ENCODE measurements at regions not wholly inside any gene's neighbourhood (a gene's known extent, or its start where the extent isn't known, plus 50 kb on each side); places are given as distances from the start of the nearest gene placed in this dataset.

- Histone ChIP-seq H3K36me3 (ENCODE audit: control insufficient read depth, insufficient read depth, low read length) (no peaks in the 10 kb centered on the region), H3K27ac (ENCODE audit: low read depth, low read length) (no peak overlapping the region), H3K9me3 (ENCODE audit: control insufficient read depth, insufficient read depth, low read depth, low read length) (no peaks in the 10 kb centered on the region), H3K27me3 (ENCODE audit: control insufficient read depth, insufficient read depth, low read length) (no peaks in the 10 kb centered on the region), H3K4me1 (ENCODE audit: control insufficient read depth, insufficient read depth, low read length) (no peaks in the 10 kb centered on the region), H3K9ac (ENCODE audit: low read length) (no peak overlapping the region), H3K4me3 (ENCODE audit: low read depth, low read length) (no peak overlapping the region)
These were observed 749.5 kb upstream of the RAB6C start for GRCh38 chr2:129229830-129230441.

- Histone ChIP-seq H3K36me3 (ENCODE audit: control insufficient read depth, insufficient read depth, low read length) (no peaks in the 10 kb centered on the region), H3K27ac (ENCODE audit: low read depth, low read length) (no peak overlapping the region), H3K9me3 (ENCODE audit: control insufficient read depth, insufficient read depth, low read depth, low read length) (peaks cover 7% of the 10 kb centered on the region; the same call in 1 of the 2 replicates), H3K9ac (ENCODE audit: low read length) (no peak overlapping the region), H3K4me1 (ENCODE audit: control insufficient read depth, insufficient read depth, low read length) (no peaks in the 10 kb centered on the region), H3K4me3 (ENCODE audit: low read depth, low read length) (no peak overlapping the region), H3K27me3 (ENCODE audit: control insufficient read depth, insufficient read depth, low read length) (no peaks in the 10 kb centered on the region)
These were observed 747.5 kb upstream of the RAB6C start for GRCh38 chr2:129231924-129232323.

GRCh38 chr2:129233166-129233565 lies 746.3 kb upstream of the RAB6C start:
- H3K27me3 ChIP-seq (ENCODE audit: control insufficient read depth, insufficient read depth, low read length), result no peaks in the 10 kb centered on the region
- H3K4me3 ChIP-seq (ENCODE audit: low read depth, low read length), result no peak overlapping the region
- no peaks in the 10 kb centered on the region for H3K36me3 ChIP-seq (ENCODE audit: control insufficient read depth, insufficient read depth, low read length)
- H3K4me1 ChIP-seq (ENCODE audit: control insufficient read depth, insufficient read depth, low read length), result no peaks in the 10 kb centered on the region
- no peak overlapping the region for H3K27ac ChIP-seq (ENCODE audit: low read depth, low read length)
- no peak overlapping the region for H3K9ac ChIP-seq (ENCODE audit: low read length)
- peaks cover 7% of the 10 kb centered on the region; the same call in 1 of the 2 replicates for H3K9me3 ChIP-seq (ENCODE audit: control insufficient read depth, insufficient read depth, low read depth, low read length)

- Histone ChIP-seq H3K27me3 (ENCODE audit: control insufficient read depth, insufficient read depth, low read length) (no peaks in the 10 kb centered on the region), H3K27ac (ENCODE audit: low read depth, low read length) (no peak overlapping the region), H3K9ac (ENCODE audit: low read length) (no peak overlapping the region), H3K4me3 (ENCODE audit: low read depth, low read length) (no peak overlapping the region), H3K9me3 (ENCODE audit: control insufficient read depth, insufficient read depth, low read depth, low read length) (peaks cover 7% of the 10 kb centered on the region; the same call in 1 of the 2 replicates), H3K36me3 (ENCODE audit: control insufficient read depth, insufficient read depth, low read length) (no peaks in the 10 kb centered on the region), H3K4me1 (ENCODE audit: control insufficient read depth, insufficient read depth, low read length) (no peaks in the 10 kb centered on the region)
These were observed 745.6 kb upstream of the RAB6C start for GRCh38 chr2:129233751-129234406.

DNA sequence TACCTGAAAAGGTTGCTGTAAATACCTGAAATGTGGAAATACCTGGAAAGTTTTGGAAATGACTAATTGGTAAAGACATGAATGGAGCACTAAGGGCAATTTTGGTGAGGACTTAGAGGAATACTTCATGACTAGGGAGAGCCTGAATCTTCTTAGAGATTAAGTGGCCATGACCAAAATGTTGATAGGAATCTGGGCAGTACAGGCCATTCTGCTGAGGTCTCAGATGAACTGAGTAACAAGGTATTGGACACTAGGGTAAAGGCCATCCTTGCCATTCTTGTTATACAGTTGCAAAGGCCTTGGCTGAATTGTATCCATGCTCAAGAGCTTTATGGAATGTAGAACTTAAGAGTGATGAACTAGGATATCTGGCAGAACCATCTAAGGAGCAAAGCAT lies 742.9 kb upstream of the RAB6C start:
- Histone ChIP-seq H3K36me3 (ENCODE audit: control insufficient read depth, insufficient read depth, low read length) (no peaks in the 10 kb centered on the region), H3K9me3 (ENCODE audit: control insufficient read depth, insufficient read depth, low read depth, low read length) (peaks cover 7% of the 10 kb centered on the region; the same call in 1 of the 2 replicates), H3K4me1 (ENCODE audit: control insufficient read depth, insufficient read depth, low read length) (no peaks in the 10 kb centered on the region), H3K4me3 (ENCODE audit: low read depth, low read length) (no peak overlapping the region), H3K9ac (ENCODE audit: low read length) (no peak overlapping the region), H3K27me3 (ENCODE audit: control insufficient read depth, insufficient read depth, low read length) (no peaks in the 10 kb centered on the region), H3K27ac (ENCODE audit: low read depth, low read length) (no peak overlapping the region)

DNA sequence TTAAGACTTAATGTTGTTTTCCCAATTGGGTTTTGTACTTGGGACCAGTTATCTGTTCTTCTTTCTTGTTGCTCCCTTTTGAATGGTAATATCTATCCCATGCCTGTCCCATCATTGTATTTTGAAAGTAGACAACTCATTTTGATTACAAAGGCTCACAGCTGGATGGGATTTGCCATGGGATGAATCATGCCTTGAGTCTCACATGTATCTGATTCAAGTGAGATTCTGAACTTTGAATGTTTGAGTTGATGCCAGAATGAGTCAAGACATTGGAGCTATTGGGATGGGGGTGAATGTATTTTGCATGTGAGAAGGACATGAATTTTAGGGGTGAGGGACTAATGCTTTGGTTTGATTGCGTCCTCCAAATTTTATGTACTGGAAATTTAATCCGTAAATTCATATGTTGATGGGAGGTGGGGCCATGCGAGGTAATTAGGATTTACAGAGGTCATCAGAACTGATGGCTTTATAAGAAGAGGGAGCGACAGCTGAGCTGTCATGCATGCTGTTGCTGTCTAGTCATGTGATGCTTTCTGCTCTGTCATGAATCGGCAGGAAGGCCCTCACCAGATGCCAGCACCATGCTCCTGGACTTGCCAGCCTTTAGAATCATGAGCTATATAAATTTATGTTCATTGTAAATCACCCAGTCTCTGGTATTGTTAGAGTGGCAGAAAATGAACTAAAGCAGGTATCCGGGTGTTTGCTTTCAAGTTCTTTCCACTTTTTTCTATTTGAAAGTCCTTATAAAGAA lies 741.3 kb upstream of the RAB6C start:
- Histone ChIP-seq H3K27me3 (ENCODE audit: control insufficient read depth, insufficient read depth, low read length) (no peaks in the 10 kb centered on the region), H3K36me3 (ENCODE audit: control insufficient read depth, insufficient read depth, low read length) (no peaks in the 10 kb centered on the region), H3K9ac (ENCODE audit: low read length) (no peak overlapping the region), H3K4me1 (ENCODE audit: control insufficient read depth, insufficient read depth, low read length) (no peaks in the 10 kb centered on the region), H3K9me3 (ENCODE audit: control insufficient read depth, insufficient read depth, low read depth, low read length) (peaks cover 7% of the 10 kb centered on the region; the same call in 1 of the 2 replicates), H3K4me3 (ENCODE audit: low read depth, low read length) (no peak overlapping the region), H3K27ac (ENCODE audit: low read depth, low read length) (no peak overlapping the region)

DNA sequence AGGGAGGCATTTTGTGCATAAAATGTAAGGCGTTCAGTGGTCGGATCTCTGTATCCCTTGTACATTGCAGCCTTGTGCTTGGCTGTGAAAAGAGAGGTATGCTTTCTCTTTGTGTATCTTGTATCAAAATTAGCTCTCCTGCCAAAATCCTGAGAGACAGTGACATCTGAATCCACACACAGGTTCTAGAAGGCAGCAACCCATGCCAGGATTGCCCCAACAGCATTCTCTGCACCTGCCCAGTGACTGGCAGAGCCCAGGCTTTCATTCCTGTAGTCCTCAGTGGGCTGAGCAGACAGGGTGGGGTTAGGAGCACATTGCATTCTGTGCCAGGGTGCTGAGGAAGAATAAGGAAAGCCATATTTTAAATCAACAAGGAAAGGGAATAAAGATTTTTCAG lies 740.3 kb upstream of the RAB6C start:
- Histone ChIP-seq H3K4me1 (ENCODE audit: control insufficient read depth, insufficient read depth, low read length) (no peaks in the 10 kb centered on the region), H3K4me3 (ENCODE audit: low read depth, low read length) (no peak overlapping the region), H3K27ac (ENCODE audit: low read depth, low read length) (no peak overlapping the region), H3K9ac (ENCODE audit: low read length) (no peak overlapping the region), H3K9me3 (ENCODE audit: control insufficient read depth, insufficient read depth, low read depth, low read length) (peaks cover 7% of the 10 kb centered on the region; the same call in 1 of the 2 replicates), H3K27me3 (ENCODE audit: control insufficient read depth, insufficient read depth, low read length) (no peaks in the 10 kb centered on the region), H3K36me3 (ENCODE audit: control insufficient read depth, insufficient read depth, low read length) (no peaks in the 10 kb centered on the region)

- H3K9me3 ChIP-seq (ENCODE audit: control insufficient read depth, insufficient read depth, low read depth, low read length), result peaks cover 11% of the 10 kb centered on the region; the same call in 1 of the 2 replicates
These were observed 739.4 kb upstream of the RAB6C start for GRCh38 chr2:129240061-129240460.

DNA sequence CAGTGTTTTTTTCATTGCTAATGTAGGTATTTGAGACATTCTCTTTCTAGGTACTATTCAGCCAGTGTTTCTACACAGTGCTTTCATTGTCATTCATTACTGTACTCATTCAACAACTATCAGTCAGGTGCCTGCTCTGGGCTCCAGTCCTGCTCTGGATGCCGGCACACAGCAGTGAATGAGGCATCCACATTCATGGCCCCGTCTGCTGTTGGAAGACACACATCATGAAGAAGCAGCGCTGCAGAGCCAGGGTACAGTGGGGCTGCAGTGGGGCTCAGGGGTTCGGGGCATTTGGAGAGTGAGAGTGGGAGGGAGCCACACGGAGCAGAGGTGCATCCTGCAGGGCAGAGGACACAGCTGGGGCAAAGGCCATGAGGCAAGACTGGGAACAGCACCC lies 737.2 kb upstream of the RAB6C start:
- H3K9ac ChIP-seq (ENCODE audit: low read length), result no peak overlapping the region
- H3K9me3 ChIP-seq (ENCODE audit: control insufficient read depth, insufficient read depth, low read depth, low read length), result peaks cover 7% of the 10 kb centered on the region; the same call in 1 of the 2 replicates
- no peaks in the 10 kb centered on the region for H3K4me1 ChIP-seq (ENCODE audit: control insufficient read depth, insufficient read depth, low read length)
- no peak overlapping the region for H3K27ac ChIP-seq (ENCODE audit: low read depth, low read length)
- no peaks in the 10 kb centered on the region for H3K27me3 ChIP-seq (ENCODE audit: control insufficient read depth, insufficient read depth, low read length)
- H3K4me3 ChIP-seq (ENCODE audit: low read depth, low read length), result no peak overlapping the region
- no peaks in the 10 kb centered on the region for H3K36me3 ChIP-seq (ENCODE audit: control insufficient read depth, insufficient read depth, low read length)

More at GRCh38 chr2:129240061-129240460, 739.4 kb upstream of the RAB6C start:
- H3K9ac ChIP-seq (ENCODE audit: low read length), result no peak overlapping the region
- no peak overlapping the region for H3K27ac ChIP-seq (ENCODE audit: low read depth, low read length)
- no peaks in the 10 kb centered on the region for H3K36me3 ChIP-seq (ENCODE audit: control insufficient read depth, insufficient read depth, low read length)
- no peaks in the 10 kb centered on the region for H3K27me3 ChIP-seq (ENCODE audit: control insufficient read depth, insufficient read depth, low read length)
- H3K4me1 ChIP-seq (ENCODE audit: control insufficient read depth, insufficient read depth, low read length), result no peaks in the 10 kb centered on the region
- no peak overlapping the region for H3K4me3 ChIP-seq (ENCODE audit: low read depth, low read length)

- no peak overlapping the region for H3K27ac ChIP-seq (ENCODE audit: low read depth, low read length)
- H3K9ac ChIP-seq (ENCODE audit: low read length), result no peak overlapping the region
- H3K9me3 ChIP-seq (ENCODE audit: control insufficient read depth, insufficient read depth, low read depth, low read length), result peaks cover 7% of the 10 kb centered on the region; the same call in 1 of the 2 replicates
- no peaks in the 10 kb centered on the region for H3K36me3 ChIP-seq (ENCODE audit: control insufficient read depth, insufficient read depth, low read length)
- H3K27me3 ChIP-seq (ENCODE audit: control insufficient read depth, insufficient read depth, low read length), result no peaks in the 10 kb centered on the region
- H3K4me3 ChIP-seq (ENCODE audit: low read depth, low read length), result no peak overlapping the region
- H3K4me1 ChIP-seq (ENCODE audit: control insufficient read depth, insufficient read depth, low read length), result no peaks in the 10 kb centered on the region
These were observed 731.7 kb upstream of the RAB6C start for GRCh38 chr2:129247751-129248150.

DNA sequence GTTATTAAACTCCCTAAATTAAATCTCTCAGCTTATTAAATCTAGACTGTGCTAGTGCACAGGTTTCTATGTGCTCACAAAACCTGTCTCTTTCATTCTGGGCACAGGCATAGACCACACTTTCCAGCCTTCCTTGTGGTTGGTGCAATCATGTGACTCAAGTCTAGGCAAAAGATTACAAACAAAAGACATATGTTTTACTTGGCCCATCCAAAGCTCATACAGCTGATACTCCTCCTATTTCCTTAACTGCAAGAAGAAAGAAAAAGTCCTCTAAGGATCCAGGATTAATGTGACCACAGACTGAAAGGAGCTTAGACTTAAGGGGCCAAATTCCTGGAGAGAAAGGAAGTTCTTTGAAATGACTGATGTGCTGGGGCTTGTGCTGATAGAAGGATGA lies 731.3 kb upstream of the RAB6C start:
- Histone ChIP-seq H3K27me3 (ENCODE audit: control insufficient read depth, insufficient read depth, low read length) (no peaks in the 10 kb centered on the region), H3K4me1 (ENCODE audit: control insufficient read depth, insufficient read depth, low read length) (peaks cover under 1% of the 10 kb centered on the region), H3K27ac (ENCODE audit: low read depth, low read length) (no peak overlapping the region), H3K9me3 (ENCODE audit: control insufficient read depth, insufficient read depth, low read depth, low read length) (peaks cover 7% of the 10 kb centered on the region; the same call in 1 of the 2 replicates), H3K36me3 (ENCODE audit: control insufficient read depth, insufficient read depth, low read length) (no peaks in the 10 kb centered on the region), H3K9ac (ENCODE audit: low read length) (no peak overlapping the region), H3K4me3 (ENCODE audit: low read depth, low read length) (no peak overlapping the region)
